ENCODE measurements at regions not wholly inside any gene's neighbourhood (a gene's known extent, or its start where the extent isn't known, plus 50 kb on each side); places are given as distances from the start of the nearest gene placed in this dataset.

DNA sequence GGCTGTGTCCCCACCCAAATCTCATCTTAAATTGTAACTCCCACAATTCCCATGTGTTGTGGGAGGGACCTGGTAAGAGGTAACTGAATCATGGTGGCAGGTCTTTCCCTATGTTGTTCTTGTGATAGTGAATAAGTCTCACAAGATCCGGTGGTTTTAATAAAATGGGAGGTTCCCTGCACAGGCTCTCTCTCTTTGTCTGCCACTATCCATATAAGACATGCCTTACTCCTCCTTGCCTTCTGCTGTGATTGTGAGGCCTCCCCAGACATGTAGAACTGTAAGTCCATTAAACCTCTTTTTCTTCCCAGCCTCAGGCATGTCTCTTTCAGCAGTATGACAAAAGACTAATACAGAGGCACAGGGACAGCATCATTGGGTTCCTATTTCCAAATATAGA, 381.2 kb downstream of the SFMBT2 start:
- TF ChIP-seq, protein P1, sequence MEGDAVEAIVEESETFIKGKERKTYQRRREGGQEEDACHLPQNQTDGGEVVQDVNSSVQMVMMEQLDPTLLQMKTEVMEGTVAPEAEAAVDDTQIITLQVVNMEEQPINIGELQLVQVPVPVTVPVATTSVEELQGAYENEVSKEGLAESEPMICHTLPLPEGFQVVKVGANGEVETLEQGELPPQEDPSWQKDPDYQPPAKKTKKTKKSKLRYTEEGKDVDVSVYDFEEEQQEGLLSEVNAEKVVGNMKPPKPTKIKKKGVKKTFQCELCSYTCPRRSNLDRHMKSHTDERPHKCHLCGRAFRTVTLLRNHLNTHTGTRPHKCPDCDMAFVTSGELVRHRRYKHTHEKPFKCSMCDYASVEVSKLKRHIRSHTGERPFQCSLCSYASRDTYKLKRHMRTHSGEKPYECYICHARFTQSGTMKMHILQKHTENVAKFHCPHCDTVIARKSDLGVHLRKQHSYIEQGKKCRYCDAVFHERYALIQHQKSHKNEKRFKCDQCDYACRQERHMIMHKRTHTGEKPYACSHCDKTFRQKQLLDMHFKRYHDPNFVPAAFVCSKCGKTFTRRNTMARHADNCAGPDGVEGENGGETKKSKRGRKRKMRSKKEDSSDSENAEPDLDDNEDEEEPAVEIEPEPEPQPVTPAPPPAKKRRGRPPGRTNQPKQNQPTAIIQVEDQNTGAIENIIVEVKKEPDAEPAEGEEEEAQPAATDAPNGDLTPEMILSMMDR (conservative IDR thresholded peaks at IDR 0.05; ENCODE audit: low read depth, low read length), result no peak
- TF ChIP-seq EZH2 (IDR thresholded peaks at IDR 0.05; ENCODE audit: low read length, unreplicated experiment) (no peak), EZH2phosphoT487 (IDR thresholded peaks at IDR 0.05; ENCODE audit: borderline replicate concordance, low read length) (no peak)
